ENCODE measurements at regions not wholly inside any gene's neighbourhood (a gene's known extent, or its start where the extent isn't known, plus 50 kb on each side); places are given as distances from the start of the nearest gene placed in this dataset.
A peak's percentile ranks its signal among the peaks of the same experiment; 100 is the strongest.

DNA sequence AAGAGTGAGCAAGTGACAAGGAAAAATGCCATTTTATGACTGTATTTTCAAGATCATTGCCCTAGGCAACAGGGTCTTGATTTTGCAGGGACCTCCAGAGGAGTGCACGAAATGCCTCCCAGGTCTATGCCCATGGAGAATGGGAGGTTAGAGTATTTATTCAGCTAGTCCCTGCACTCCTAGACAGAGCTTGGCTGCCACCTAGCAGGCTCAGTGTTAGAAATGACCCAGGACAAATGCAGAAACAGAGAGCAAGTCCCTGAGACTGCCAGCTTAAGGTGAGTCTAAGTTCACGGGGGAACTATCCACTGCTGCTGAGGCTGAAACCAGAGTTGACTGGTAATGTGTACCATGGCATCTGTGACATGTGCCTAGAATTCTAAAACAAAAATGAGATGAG lies 506.4 kb downstream of the MED13L start:
- H2BK20ac ChIP-seq (ENCODE audit: low read length), result no peak overlapping the region
- no peak overlapping the region for H3K4me2 ChIP-seq (ENCODE audit: insufficient read depth in 1 of 2, low read depth in 2 of 2, low read length in 2 of 2)
- H2BK5ac ChIP-seq (ENCODE audit: low read depth, low read length), result no peak overlapping the region
- H2BK15ac ChIP-seq (ENCODE audit: low read length), result no peak overlapping the region
- H2BK12ac ChIP-seq (ENCODE audit: low read depth, low read length), result no peak overlapping the region
- no peaks in the 10 kb centered on the region for H3K23me2 ChIP-seq (ENCODE audit: low read depth, low read length)
- no peak overlapping the region for H3K9ac ChIP-seq (replicated peaks in 1 of 4; ENCODE audit: extremely low read depth in 1 of 4, low read depth in 3 of 4, low read length in 3 of 4)
- POLR2A ChIA-PET (ENCODE audit: partially characterized antibody), result no interaction called here
- H3K79me2 ChIP-seq (ENCODE audit: control insufficient read depth in 1 of 2, insufficient read depth in 2 of 2, low read length in 2 of 2), result no peaks in the 10 kb centered on the region
- no peak overlapping the region for H4K91ac ChIP-seq (replicated peaks; ENCODE audit: insufficient read length, low read length)
- H3K56ac ChIP-seq (replicated peaks; ENCODE audit: insufficient read length, low read depth, low read length), result no peak overlapping the region
- no peak overlapping the region for H3K23ac ChIP-seq (ENCODE audit: insufficient read length)
- no peak overlapping the region for H4K8ac ChIP-seq (ENCODE audit: extremely low read depth, insufficient read depth, low read length)
- H3K79me1 ChIP-seq (ENCODE audit: low read depth, low read length), result no peaks in the 10 kb centered on the region
- CTCF ChIA-PET (ENCODE audit: partially characterized antibody), result interaction anchor here (0.6 to 1.6 kb wide), 10 partner anchors 10 to 1133 kb away, joined by 3 to 9 read pairs (median 4); no protein-coding TSS in a partner anchor
- no peaks in the 10 kb centered on the region for H3K36me3 ChIP-seq (ENCODE audit: control insufficient read depth in 2 of 4, insufficient read depth in 4 of 4, low read length in 3 of 4)
- H2AK5ac ChIP-seq (ENCODE audit: low read depth, low read length), result no peak overlapping the region
- FAIRE-seq, result no peak
- H4K5ac ChIP-seq (ENCODE audit: insufficient read length, low read depth, low read length), result no peak overlapping the region
- no peaks in the 10 kb centered on the region for H3K27me3 ChIP-seq (replicated peaks in 1 of 4; ENCODE audit: control insufficient read depth in 3 of 4, extremely low read depth in 1 of 4, insufficient read depth in 3 of 4, low read length in 3 of 4)
- H2BK120ac ChIP-seq (replicated peaks; ENCODE audit: low read depth, low read length), result no peak overlapping the region
- no peak for DNase-seq (ENCODE audit: low read depth in 1 of 2, low spot score in 2 of 2)
- no peak overlapping the region for H3K4ac ChIP-seq (replicated peaks; ENCODE audit: insufficient read length, low read depth, low read length)
- H2AFZ ChIP-seq (ENCODE audit: low read length), result no peak overlapping the region
- 86% methylated on average over 1 of the region's 2 CpGs; no CpG with 5 or more reads in 1 of the 2 experiments for WGBS, 2 experiments (ENCODE audit: extremely low coverage in 1 of 2, insufficient coverage in 1 of 2, insufficient read length in 1 of 2, insufficient replicate concordance in 2 of 2, low coverage in 1 of 2, low lambda C conversion rate in 2 of 2, missing lambda C conversion rate in 1 of 2)
- no peak overlapping the region for H3K18ac ChIP-seq (ENCODE audit: extremely low read depth, low read length)
- no peak overlapping the region for H3K4me3 ChIP-seq (ENCODE audit: extremely low read depth in 1 of 4, insufficient read depth in 2 of 4, low read depth in 3 of 4, low read length in 4 of 4)
- H3K4me1 ChIP-seq (replicated peaks in 1 of 4; ENCODE audit: control insufficient read depth in 3 of 4, insufficient read depth in 4 of 4, low read length in 3 of 4), result no peaks in the 10 kb centered on the region
- no peaks in the 10 kb centered on the region for H3K9me3 ChIP-seq (ENCODE audit: insufficient read depth in 2 of 2, low read depth in 1 of 2, low read length in 1 of 2)
- H4K20me1 ChIP-seq (replicated peaks in 1 of 2; ENCODE audit: control insufficient read depth in 1 of 2, insufficient read depth in 2 of 2, low read length in 2 of 2), result no peaks in the 10 kb centered on the region
- no peak overlapping the region for H3K27ac ChIP-seq (ENCODE audit: low read depth, low read length)
- no peak overlapping the region for H3K14ac ChIP-seq (ENCODE audit: insufficient read length)
- TF ChIP-seq RNF2 (IDR thresholded peaks at IDR 0.05; ENCODE audit: borderline replicate concordance, low read depth, low read length, missing control alignments, poor library complexity, severe bottlenecking) (no peak), E2F6 (IDR thresholded peaks at IDR 0.05) (no peak), MAFK (IDR thresholded peaks at IDR 0.05; ENCODE audit: low read depth, low read length) (no peak), POU5F1 (IDR thresholded peaks at IDR 0.05; ENCODE audit: low read depth, low read length) (no peak), RAD21 (IDR thresholded peaks at IDR 0.05 in 1 of 2, conservative IDR thresholded peaks at IDR 0.05 in 1 of 2; ENCODE audit: low read depth in 2 of 2, low read length in 2 of 2) (peak; percentile 62 to 69), TBP (IDR thresholded peaks at IDR 0.05; ENCODE audit: low read depth, low read length) (no peak), SUZ12 (IDR thresholded peaks at IDR 0.05; ENCODE audit: low read length) (no peak), KDM1A (IDR thresholded peaks at IDR 0.05; ENCODE audit: borderline replicate concordance, low read length) (no peak), NRF1 (IDR thresholded peaks at IDR 0.05; ENCODE audit: low read depth, low read length) (no peak)
- TF ChIP-seq, protein P1, sequence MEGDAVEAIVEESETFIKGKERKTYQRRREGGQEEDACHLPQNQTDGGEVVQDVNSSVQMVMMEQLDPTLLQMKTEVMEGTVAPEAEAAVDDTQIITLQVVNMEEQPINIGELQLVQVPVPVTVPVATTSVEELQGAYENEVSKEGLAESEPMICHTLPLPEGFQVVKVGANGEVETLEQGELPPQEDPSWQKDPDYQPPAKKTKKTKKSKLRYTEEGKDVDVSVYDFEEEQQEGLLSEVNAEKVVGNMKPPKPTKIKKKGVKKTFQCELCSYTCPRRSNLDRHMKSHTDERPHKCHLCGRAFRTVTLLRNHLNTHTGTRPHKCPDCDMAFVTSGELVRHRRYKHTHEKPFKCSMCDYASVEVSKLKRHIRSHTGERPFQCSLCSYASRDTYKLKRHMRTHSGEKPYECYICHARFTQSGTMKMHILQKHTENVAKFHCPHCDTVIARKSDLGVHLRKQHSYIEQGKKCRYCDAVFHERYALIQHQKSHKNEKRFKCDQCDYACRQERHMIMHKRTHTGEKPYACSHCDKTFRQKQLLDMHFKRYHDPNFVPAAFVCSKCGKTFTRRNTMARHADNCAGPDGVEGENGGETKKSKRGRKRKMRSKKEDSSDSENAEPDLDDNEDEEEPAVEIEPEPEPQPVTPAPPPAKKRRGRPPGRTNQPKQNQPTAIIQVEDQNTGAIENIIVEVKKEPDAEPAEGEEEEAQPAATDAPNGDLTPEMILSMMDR (IDR thresholded peaks at IDR 0.05; ENCODE audit: control extremely low read depth in 1 of 3, insufficient read depth in 1 of 3, low read depth in 1 of 3, low read length in 3 of 3), result peak in 2 of 3 experiments; percentile 37 to 56; a peak in 3 of 4 replicates

Measured in H1 (cell line).